ENCODE measurements at regions not wholly inside any gene's neighbourhood (a gene's known extent, or its start where the extent isn't known, plus 50 kb on each side); places are given as distances from the start of the nearest gene placed in this dataset.

DNA sequence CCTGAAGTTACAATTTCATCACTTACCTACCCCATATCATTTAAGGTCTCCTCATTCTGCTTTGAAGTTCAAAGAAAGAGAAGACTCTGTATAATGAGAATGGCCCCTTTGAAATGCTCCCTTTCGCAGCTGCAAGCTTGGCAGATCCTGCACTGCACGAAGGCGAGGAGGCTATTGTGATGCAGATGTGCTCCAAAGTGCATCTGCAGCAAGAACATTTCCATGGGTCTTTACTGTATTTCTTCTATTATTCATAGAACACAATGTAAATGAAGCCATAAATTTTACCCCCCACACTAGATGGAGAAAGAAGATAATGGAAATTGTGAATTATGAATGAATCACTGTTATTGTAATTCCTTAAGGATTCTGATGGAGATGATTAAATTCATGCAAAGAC, 178.7 kb downstream of the CHD9NB start:
- DNase-seq (ENCODE audit: low spot score) = no peak

DNA sequence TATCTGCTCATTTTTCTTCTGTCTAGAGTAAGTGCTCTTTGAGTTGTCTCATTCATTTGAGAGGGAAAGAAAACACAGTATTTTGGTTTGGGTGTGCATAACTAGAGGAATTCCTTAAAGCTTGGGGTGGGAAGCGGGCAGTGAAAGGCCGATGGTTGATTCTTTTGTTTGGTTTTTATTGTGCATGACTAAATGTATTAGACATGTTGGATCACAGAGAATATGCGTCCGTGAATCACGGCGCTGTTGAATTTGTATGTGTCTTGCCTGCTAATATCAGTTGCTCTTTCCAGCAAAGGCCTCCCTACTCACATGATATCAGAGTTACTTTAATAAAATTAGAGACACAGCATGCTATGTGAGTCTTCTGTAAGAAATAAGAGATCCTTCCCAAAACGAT, 180.0 kb downstream of the CHD9NB start:
- DNase-seq (ENCODE audit: low spot score) = no peak

DNA sequence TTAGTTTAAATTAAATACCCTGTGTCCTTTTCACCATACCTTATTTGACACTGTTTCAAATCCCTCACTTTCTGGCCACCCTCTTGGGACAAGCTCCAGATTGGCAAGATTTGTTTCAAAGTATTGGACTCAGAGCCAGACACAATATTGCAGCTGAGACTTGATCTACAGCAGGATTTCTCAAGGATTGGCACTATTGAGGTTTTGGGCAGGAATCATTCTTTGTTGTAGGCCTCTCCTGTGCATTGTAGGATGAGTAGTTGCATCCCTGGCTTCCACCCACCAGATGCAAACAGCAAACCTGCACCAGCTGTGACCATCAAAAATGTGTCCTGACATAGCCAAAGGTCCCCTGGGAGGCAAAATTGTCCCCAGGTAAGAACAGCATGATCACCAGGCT, 181.2 kb downstream of the CHD9NB start:
- DNase-seq (ENCODE audit: low spot score) = no peak

DNA sequence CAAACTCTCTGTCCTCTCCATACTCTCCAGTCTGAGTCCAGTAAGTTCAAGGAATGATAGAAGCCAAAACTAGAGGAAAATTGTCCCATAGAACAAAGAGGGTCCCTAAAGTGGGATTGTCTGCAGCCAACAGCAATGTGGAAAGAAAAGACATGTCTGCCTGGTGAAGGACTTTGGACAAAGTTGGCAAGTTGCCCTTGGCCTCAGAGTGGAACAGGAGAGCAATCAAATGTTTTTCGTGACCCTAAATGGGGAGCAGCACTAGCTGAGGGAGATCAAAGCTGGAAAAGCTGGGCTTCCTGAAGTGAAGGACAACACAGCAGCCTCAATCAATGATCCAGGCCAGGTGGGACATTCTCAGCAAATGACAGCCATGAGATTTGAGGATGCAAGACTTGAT, 183.5 kb downstream of the CHD9NB start:
- DNase-seq (ENCODE audit: low spot score) = no peak

DNA sequence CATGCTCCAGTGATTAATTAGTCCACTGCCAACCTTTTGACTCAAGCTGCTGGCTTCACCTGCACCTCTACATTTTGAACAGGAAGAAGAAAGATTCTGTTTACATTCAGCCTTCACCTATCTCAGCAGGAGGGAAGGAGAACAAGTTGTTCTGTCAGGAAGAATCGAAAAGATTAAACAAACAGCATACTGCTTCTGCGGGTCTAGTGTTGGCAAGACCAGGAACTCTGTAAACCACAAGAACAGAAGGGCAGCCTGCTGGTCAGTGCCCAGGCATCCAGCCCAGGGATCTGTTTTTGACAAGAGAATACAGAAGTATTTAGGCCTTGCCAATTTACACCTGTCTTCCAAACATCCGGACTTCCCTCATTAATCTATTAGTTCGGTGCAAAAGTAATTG, 189.7 kb downstream of the CHD9NB start:
- no peak for DNase-seq (ENCODE audit: low spot score)

DNA sequence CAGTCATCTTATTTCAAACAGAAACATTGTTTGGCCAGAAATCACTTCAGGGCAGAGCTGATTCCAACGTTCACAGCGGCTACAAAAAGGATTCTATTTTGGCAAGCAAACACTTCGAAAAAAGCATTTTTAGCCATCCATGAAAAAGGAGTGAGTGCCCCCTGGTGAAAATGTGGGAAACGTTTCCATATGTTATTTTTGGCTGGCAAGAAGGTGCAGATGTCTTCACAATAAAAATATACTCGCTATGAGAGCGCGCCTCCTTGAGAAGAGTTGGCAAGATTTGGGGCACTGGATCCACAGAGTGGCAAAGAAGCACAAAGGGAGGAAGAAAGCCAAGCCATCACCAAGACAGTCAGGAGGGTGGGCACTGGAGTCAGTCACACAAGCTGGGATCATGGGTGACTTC, 191.1 kb downstream of the CHD9NB start:
- DNase-seq (ENCODE audit: low spot score) = peak; percentile 58

DNA sequence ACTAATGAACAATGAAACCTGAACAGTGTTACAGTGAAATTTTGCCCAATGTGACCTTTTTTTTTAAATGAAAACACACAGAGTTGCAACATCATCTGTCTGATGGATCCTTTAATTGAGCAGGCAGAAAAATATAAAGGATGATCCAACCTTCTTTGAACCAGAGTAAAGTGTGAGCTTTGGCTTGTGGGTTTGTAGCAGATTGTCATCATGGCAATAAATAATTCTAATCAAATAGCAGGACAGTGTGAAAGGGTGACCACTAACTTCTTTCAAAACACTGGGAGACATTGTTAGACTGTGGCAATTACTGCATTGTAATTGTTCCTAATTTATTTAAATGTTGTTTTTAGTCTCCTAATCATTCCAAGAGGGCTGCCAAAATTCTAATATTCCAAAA, 197.2 kb downstream of the CHD9NB start:
- no peak for DNase-seq (ENCODE audit: low spot score)

DNA sequence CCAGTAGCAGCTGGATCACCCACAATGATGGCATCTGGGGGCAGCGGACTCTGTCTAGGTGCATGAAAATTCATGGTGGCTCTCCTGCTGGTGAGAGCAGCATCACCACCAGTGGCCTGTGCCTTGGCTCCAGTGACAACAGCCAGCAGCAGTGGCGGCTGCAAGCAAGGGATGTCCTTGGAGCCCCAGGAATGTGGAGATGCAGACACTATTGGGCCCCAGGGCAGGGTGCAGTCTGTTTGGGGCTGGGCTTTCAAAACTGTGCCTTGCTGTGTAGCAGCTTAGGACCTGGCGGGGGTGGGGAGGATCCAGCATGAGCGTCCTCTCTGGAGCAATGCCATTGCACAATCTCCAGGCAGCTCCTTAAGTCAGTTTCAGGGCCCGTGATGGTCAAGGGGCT, 199.7 kb downstream of the CHD9NB start:
- DNase-seq (ENCODE audit: low spot score) = no peak

DNA sequence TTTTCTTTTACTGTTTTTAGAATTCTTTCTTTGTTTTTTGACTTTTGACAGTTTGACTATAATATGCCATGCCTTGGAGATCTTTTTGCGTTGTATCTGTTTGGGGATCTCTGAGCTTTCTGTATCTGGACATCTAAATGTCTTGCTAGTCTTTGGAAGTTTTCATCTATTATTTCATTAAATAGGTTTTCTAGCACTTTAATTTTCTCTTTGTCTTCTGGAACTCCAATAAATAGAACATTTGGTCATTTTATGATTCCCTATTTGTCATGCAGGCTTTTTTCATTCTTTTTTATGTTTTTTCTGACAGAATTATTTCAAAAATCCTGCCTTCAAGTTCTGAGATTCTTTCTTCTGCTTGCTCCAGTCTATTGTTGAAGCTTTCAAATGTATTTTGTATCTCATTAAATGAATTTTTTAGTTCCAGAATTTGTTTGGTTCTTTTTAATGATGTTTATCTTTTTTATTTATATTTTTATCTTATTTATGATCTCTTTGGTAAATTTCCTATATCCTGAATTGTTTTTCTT, 201.4 kb downstream of the CHD9NB start:
- DNase-seq (ENCODE audit: low spot score) = no peak

DNA sequence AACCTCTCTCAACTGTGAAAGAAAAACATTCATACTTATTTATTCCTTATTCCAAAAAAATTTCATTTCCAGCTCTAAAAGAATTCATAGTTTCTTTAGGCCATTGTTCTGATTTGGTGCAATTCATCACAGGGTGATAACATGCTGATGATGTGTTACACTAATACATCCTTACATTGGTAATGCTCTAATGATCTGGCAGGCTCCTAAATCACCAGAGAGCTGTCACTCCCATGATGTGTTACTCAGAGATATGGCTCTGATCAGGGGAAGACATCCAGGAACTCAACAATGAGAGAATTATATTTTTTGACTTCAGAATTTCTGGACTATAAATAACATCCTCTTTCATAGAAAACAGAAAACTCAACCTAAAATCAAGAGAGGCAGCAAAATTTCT, 209.3 kb downstream of the CHD9NB start:
- DNase-seq (ENCODE audit: low spot score) = no peak

DNA sequence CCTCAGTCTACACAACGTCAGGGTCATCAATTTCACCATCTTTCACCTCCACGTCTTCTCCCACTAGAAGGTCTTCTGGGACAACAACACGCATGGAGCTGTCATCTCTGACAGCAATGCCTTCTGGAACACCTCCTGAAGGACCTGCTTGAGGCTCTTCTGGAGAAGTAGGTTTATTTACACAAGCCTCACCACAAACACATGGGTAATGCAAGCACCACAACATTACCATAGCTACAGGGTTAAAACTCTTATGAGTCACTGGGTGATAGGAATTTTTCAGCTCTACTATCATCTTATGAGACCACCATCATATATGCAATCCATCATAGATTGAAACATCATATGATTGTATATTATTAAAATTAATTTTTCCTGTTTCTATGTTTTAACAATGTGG, 215.4 kb downstream of the CHD9NB start:
- peak; percentile 18 for DNase-seq (ENCODE audit: low spot score)

DNA sequence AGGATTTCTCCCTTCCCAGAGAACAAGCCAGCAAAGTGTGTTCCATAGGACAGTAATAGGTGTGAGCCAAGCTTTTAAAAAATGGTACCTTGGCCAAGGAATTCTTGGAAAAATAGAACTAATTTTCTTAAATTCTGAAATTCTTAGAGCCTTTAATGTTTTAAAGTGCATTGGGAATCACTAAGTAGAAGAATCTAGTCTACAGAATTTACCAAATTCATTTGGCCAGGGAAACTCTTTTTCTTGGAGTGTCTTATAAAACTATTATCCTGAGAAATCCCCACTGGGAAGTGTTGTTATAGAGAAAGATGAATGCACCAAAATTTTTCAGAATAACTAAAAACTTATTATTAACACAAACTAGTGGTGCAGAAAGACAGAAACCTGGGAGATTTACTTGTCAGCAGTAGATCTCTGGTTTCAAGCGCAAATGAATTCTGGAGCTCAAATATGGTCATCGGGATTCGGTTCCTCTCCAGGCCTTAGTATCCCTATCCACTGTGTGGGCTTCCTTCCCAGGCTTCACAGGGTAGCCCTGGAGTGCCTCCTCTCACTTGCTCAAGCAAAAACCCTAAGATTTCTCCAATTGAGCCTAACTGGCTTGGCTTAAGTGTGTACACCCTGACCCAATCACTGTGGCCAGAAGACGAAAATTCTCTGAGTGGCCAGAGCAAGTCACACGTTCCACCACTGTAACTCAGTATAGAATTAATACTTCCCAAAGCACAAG, 217.8 kb downstream of the CHD9NB start:
- no peak for DNase-seq (ENCODE audit: low spot score)

DNA sequence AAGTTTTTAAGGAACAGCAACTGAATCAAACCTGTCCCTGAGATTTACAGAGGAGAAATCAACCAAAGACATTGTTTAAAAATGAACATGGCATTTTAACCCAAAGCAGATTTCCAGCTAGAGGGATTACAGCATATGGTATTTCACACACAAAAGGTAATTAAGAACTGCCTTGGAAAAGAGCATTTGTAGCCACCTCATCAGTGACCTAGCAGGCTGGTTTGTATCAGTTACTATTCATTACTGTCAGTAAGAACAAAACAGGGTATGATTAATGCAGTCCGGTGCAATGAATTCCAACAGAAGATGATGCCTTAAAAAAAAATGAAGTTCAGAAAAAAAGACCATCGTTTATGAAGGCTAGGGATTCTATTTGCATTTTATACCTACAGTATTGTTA, 219.9 kb downstream of the CHD9NB start:
- DNase-seq (ENCODE audit: low spot score) = no peak

DNA sequence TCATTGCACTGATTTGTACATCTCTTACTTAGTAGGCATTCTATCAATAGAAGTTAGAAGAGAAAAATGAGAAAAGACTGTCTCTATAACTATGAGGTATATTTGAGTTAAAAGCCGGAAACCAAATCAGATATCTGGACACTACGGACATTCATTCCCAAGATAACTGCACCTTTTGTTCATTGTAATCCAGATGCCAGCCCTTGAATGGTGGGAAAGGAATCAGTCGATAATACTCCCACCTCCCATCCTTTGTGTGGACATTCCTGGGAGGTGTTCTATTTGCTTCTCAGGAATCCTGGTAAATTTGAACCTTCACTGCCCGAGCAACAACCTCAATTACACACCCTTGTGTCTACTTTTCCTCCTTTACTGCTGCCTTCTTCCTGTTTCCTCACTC, 225.2 kb downstream of the CHD9NB start:
- no peak for DNase-seq (ENCODE audit: low spot score)

DNA sequence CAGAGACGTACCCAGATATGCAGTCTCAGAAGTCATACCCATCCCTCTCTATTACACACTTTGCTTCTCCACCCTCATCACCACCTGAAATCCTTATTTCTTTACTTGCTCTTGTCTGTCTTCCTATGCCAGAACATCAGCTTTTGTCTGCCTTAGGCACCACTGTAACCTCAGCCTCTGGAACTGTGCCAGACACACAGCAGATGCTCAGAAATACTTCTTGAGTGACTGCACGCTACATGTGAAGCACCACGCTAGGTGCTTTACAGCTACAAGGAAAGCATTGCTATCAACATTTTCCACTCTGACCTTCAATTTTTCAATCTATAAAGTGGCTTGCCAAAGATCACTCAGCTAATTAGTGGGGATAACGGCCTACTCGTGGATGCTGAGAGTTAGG, 226.8 kb downstream of the CHD9NB start:
- no peak for DNase-seq (ENCODE audit: low spot score)

DNA sequence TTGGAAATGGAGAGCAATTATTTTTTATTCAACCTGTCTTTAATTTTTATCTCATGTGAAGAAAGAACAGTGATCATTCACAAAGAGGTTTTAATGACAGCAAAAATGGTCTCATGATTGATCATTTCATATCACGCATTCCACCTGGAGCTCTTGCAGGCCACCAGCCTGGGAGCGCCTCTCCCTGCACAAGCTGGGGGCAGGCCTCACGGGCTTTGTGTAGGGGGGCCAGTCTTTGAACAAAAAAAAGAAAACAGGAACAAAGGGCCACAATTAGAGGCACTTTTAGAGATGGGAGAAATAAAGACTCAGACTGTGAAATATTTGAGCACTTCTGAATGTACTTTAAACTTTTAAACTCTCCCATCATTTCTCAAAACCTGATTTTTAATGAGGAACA, 232.9 kb downstream of the CHD9NB start:
- DNase-seq (ENCODE audit: low spot score) = no peak

DNA sequence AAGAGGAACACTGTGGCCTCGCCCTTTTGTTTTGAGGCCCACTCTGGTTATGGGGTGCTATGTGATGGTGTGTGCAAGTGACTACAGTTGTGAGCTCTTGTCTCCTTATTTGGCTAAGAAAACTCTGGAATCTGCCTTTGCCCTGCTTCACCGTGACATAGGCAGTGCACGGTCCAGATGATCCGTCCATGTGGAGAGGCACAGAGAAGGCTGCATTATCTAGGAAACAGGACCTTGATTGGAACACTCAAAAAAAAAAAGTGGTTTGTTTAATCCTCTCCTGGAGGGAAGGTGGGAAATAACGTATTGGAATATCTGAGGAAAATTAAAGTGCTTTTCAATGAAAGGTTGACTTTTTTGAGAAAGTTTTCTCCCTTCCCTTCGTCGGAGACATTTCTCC, 233.3 kb downstream of the CHD9NB start:
- no peak for DNase-seq (ENCODE audit: low spot score)

DNA sequence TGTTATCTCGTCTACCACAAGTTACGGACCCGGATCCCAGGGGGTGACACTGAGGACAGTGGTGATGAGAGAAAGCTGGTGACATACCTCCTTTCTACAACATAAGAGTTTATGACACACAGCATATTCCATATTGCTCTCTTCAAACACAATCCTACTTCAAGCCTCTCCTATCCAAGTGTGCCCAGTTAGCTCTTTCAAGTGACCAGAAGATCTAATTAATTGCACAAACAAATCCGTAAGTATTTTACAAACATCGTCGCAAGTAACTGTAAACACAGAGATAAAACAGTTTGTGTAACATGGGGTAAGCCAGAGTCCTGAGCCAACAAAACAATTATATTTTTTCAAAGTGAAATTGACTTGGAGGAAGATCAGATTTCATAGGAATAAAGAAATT, 235.0 kb downstream of the CHD9NB start:
- no peak for DNase-seq (ENCODE audit: low spot score)

DNA sequence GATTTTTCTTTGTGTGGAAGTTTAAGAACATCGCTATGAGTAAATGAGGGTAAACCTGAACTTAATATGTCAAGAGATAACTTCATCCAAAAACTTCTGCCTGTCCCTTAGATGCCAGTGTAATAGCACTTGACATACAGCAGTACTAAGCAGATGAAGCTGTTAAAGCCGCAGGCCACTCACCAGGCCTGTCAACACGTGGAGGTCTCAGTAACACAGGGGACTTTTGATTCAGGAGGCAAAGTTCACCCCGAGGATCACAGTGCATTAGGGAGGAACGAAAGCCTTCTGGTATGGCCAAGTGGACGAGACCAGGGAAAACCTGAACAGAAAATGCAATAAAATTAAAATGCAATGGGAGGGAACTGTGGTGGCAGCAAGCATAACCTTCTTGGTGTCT, 235.7 kb downstream of the CHD9NB start:
- DNase-seq (ENCODE audit: low spot score) = no peak

DNA sequence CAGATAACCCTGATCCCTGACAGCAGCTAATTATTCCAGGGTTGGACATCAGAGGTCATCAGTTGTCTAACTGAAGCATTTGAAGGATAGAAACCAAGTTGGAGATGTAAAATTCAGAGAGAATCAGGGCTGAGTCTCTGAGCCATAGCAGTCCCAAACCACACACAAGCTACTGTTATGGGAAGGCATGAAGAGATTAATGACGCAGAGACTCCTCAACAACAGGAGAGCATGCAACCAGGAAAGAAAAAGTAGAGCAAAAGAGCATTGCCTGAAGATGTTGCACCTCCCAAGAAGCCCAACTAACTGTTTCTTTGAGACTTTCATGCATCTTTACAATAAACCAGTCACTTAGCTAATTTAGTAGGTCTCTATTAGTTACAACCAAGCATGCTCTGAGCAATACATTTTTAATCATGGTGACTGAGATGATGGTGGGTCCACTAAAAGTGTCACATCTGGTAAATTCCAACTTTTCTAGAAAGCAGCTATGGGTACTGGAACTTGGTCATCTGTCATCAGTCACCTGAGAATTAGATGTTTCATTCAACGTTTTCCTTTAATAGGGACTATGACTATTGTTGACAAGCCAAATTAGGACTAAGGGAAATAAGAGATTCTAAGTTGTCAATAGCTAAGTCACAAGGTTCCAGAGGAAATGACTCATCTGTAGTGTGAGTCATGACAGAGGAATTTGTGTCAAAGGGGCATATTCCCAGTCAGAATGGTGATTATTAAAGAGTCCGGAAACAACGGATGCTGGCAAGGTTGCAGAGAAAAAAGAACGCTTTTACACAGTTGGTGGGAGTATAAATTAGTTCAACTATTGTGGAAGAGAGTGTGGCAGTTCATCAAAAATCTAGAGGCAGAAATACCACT, 239.8 kb downstream of the CHD9NB start:
- DNase-seq (ENCODE audit: low spot score) = peak; percentile 41

DNA sequence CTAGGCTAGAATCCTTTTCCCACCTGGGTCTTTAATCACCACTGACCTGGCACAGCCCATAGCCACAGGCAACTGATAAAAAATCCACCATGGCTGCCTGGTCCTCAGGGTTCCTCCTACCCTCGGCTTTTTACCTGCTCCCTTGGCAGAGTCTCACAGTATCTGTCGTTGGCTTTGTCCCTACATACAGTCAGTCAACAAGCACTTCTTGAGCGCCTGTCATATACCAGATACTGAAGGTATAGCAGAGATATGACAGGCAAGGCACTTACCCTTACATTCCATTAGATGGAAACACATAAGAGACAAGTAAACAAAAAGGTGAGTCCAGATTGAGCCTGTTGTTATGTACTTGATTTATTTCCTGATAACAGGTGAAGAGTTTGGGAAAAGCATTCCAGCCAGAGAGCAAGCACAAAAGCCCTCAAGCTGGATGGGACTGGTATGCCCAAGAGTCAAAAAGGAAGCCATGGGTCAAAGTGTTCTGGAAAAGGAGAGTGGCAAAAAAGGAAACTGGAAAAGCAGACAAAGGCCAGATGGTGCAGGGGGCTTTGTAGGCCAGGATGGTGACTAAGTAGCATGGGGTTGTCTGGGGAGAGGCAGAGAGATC, 247.0 kb downstream of the CHD9NB start:
- DNase-seq (ENCODE audit: low spot score) = no peak

DNA sequence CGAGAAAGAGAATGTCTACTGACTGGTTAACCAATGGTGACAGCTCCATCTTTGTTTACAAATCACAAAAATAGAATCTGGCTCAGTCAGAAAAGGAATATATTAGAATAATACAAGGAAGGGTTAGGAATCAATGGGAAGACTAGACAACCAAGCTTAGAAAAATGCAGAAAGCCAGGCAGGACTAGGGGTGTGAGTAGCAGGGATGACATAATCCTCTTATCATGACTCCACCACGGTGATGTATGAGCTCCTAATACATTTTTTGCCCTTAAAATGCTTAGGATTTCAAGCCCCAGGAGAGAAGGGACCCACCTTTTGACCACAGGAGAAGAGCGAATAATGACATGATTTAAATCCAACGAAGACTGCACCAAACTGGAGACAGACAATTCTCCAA, 252.3 kb downstream of the CHD9NB start:
- no peak for DNase-seq (ENCODE audit: low spot score)

DNA sequence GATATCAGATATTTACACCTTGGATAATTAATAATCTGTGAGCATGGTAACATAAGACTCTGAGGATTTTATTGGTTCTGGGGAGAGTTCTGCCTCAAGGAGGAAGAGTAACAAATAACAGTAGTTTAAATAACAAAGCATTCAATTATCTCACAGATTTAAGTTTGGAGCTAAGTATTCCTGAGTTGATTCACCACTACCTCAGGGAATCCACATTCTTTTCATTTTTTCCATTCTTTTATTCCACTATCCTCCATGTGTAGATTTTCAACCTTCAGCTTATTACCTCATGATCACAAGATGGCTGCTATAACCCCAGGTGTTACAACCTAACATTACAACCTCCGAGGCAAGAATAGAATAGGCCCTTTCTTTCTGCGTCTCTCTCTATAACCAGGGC, 252.2 kb upstream of the TOX3 start:
- DNase-seq (ENCODE audit: low spot score) = no peak

Data from HT-29 (cell line).